Esophagus muscularis mucosa (tissue), 4 donors: ENCODE measurements at regions not wholly inside any gene's neighbourhood (a gene's known extent, or its start where the extent isn't known, plus 50 kb on each side); places are given as distances from the start of the nearest gene placed in this dataset.
"Not testable (repeated sequence)": the region's sequence is repeated elsewhere in the genome, so short reads cannot be mapped to it uniquely, and the experiment has no call there.

Source experiments
- DNase-seq: peaks from one replicate; pipeline ENCODE4 v3.0.0-alpha.2; 2017; ENCODE audit errors: extremely low spot score
- H3K27ac ChIP-seq, 4 donors: fragments of 200-600 bp; sonication (generic); replicated peaks in 1 of 4; 1 replicate in 3 of 4; 2 replicates in 1 of 4; pipeline ENCODE4 v1.5.1; 2016 to 2019; ENCODE audit warnings: mild to moderate bottlenecking in 1 of 4
- H3K27me3 ChIP-seq, 4 donors: fragments of 200-600 bp; sonication (generic); one replicate each; pipeline versions ENCODE4 v1.5.1 to v1.6.0; 2016 to 2019
- H3K36me3 ChIP-seq, 4 donors: fragments of 200-600 bp; sonication (generic); one replicate each; pipeline ENCODE4 v1.5.1; 2016 to 2019
- H3K4me1 ChIP-seq, 4 donors: fragments of 200-600 bp; sonication (generic); one replicate each; pipeline ENCODE4 v1.5.1; 2016 to 2019
- H3K4me3 ChIP-seq, 4 donors: fragments of 200-600 bp; sonication (generic); 1 replicate in 2 of 4; 2 replicates in 2 of 4; pipeline ENCODE4 v1.5.1; 2016 to 2019; ENCODE audit warnings: mild to moderate bottlenecking in 4 of 4, moderate library complexity in 1 of 4
- H3K9me3 ChIP-seq, 4 donors: fragments of 200-600 bp; sonication (generic); 1 replicate in 3 of 4; 2 replicates in 1 of 4; pipeline ENCODE4 v1.5.1; 2016 to 2019
- CTCF ChIP-seq, 3 experiments: fragments of 200-600 bp in 2 of 3; fragments of 450-650 bp in 1 of 3; sonication (generic) in 2 of 3; IDR thresholded peaks; one replicate each; pipeline ENCODE4 v1.5.1; 2017 to 2019; ENCODE audit warnings: antibody characterized with exemption in 3 of 3, mild to moderate bottlenecking in 2 of 3, moderate library complexity in 1 of 3
- EP300 ChIP-seq: sonication (generic); formaldehyde crosslinking; IDR thresholded peaks from one replicate; pipeline ENCODE4 v1.6.1; 2017; ENCODE audit warnings: antibody characterized with exemption
- POLR2A ChIP-seq: fragments of 450-650 bp; IDR thresholded peaks from one replicate; pipeline ENCODE4 v1.6.1; 2017; ENCODE audit warnings: antibody characterized with exemption, moderate library complexity, mild to moderate bottlenecking, low read depth
- POLR2AphosphoS5 ChIP-seq, 2 donors: sonication (generic); formaldehyde crosslinking; IDR thresholded peaks; one replicate each; pipeline ENCODE4 v1.6.1; 2017; ENCODE audit warnings: antibody characterized with exemption in 2 of 2
- WGBS: methylation state at CpG from one replicate; pipeline ENCODE4 v1.1.5; 2018; 5-methylcytosine and 5-hydroxymethylcytosine counted together
- intact Hi-C: fragments of 100-400 bp; cut with DNase I; formaldehyde crosslinking; loops from one replicate; pipeline ENCODE4 v1.15.1; 2023

- no peaks in the 10 kb centered on the region for H3K9me3 ChIP-seq
- no peaks in the 10 kb centered on the region for H3K36me3 ChIP-seq
- over 99% methylated on average over 4 of the region's 4 CpGs for WGBS
- H3K4me3 ChIP-seq = no peak overlapping the region
- no peaks in the 10 kb centered on the region for H3K4me1 ChIP-seq
- intact Hi-C loops = no loop called here
- no peak overlapping the region for H3K27ac ChIP-seq
- TF ChIP-seq EP300 (no peak), POLR2AphosphoS5 (IDR thresholded peaks at IDR 0.05) (no peak), CTCF (IDR thresholded peaks at IDR 0.05) (no peak), POLR2A (no peak)
- no peak for DNase-seq
- no peaks in the 10 kb centered on the region for H3K27me3 ChIP-seq
These were observed 185.8 kb upstream of the JADE1 start for GRCh38 chr4:128623508-128624215.

GRCh38 chr4:128620279-128620965 is 189.1 kb upstream of the JADE1 start:
- intact Hi-C loops, H3K27ac ChIP-seq, H3K9me3 ChIP-seq, H3K4me1 ChIP-seq, H3K27me3 ChIP-seq, H3K4me3 ChIP-seq, DNase-seq, H3K36me3 ChIP-seq: not testable (repeated sequence)
- 80% methylated on average over 7 of the region's 7 CpGs for WGBS

GRCh38 chr4:128615197-128615596 is 194.3 kb upstream of the JADE1 start:
- Histone ChIP-seq H3K4me3 (no peak overlapping the region), H3K4me1 (no peaks in the 10 kb centered on the region), H3K9me3 (no peaks in the 10 kb centered on the region), H3K27ac (no peak overlapping the region), H3K27me3 (no peaks in the 10 kb centered on the region), H3K36me3 (no peaks in the 10 kb centered on the region)
- intact Hi-C loops = no loop called here
- DNase-seq = no peak
- TF ChIP-seq EP300 = no peak

- intact Hi-C loops = no loop called here
- no peaks in the 10 kb centered on the region for H3K9me3 ChIP-seq
- 79% methylated on average over 1 of the region's 1 CpG for WGBS
- TF ChIP-seq EP300 (no peak), CTCF (IDR thresholded peaks at IDR 0.05) (no peak), POLR2A (no peak), POLR2AphosphoS5 (IDR thresholded peaks at IDR 0.05) (no peak)
- no peak for DNase-seq
- no peaks in the 10 kb centered on the region for H3K4me1 ChIP-seq
- H3K36me3 ChIP-seq = no peaks in the 10 kb centered on the region
- no peak overlapping the region for H3K27ac ChIP-seq
- H3K4me3 ChIP-seq = no peak overlapping the region
- H3K27me3 ChIP-seq = no peaks in the 10 kb centered on the region
These were observed 201.5 kb upstream of the JADE1 start for GRCh38 chr4:128608006-128608405.

- Histone ChIP-seq H3K27ac (no peak overlapping the region), H3K4me3 (no peak overlapping the region), H3K4me1 (peaks cover 10 to 13% (median 12%) of the 10 kb centered on the region in 4 donors), H3K36me3 (no peaks in the 10 kb centered on the region), H3K27me3 (no peaks in the 10 kb centered on the region), H3K9me3 (no peaks in the 10 kb centered on the region)
- DNase-seq = no peak
- TF ChIP-seq POLR2A (no peak), POLR2AphosphoS5 (IDR thresholded peaks at IDR 0.05) (no peak), CTCF (IDR thresholded peaks at IDR 0.05) (no peak), EP300 (no peak)
- intact Hi-C loops = no loop called here
- WGBS = 86% methylated on average over 1 of the region's 1 CpG
These were observed 203.3 kb upstream of the JADE1 start for GRCh38 chr4:128606173-128606572.

- Histone ChIP-seq H3K9me3 (no peaks in the 10 kb centered on the region), H3K27ac (no peak overlapping the region), H3K36me3 (no peaks in the 10 kb centered on the region), H3K4me3 (no peak overlapping the region), H3K4me1 (peaks cover 21 to 26% (median 23%) of the 10 kb centered on the region in 4 donors), H3K27me3 (no peaks in the 10 kb centered on the region)
- TF ChIP-seq CTCF (IDR thresholded peaks at IDR 0.05) = no peak
- no peak for TF ChIP-seq EP300
- no peak for TF ChIP-seq POLR2AphosphoS5 (IDR thresholded peaks at IDR 0.05)
- no peak for TF ChIP-seq POLR2A
- DNase-seq = no peak
- intact Hi-C loops = no loop called here
- 73% methylated on average over 2 of the region's 2 CpGs for WGBS
These were observed 204.7 kb upstream of the JADE1 start for GRCh38 chr4:128604840-128605239.
